Hematopoietic multipotent progenitor cell (in vitro differentiated cells): ENCODE measurements at regions not wholly inside any gene's neighbourhood (a gene's known extent, or its start where the extent isn't known, plus 50 kb on each side); places are given as distances from the start of the nearest gene placed in this dataset.

Experiments
- DNase-seq, 3 donors: peaks; one replicate each; pipeline ENCODE4 v3.0.0-alpha.2; 2011 to 2015; ENCODE audit warnings: low read depth in 2 of 3, low spot score in 2 of 3

DNA sequence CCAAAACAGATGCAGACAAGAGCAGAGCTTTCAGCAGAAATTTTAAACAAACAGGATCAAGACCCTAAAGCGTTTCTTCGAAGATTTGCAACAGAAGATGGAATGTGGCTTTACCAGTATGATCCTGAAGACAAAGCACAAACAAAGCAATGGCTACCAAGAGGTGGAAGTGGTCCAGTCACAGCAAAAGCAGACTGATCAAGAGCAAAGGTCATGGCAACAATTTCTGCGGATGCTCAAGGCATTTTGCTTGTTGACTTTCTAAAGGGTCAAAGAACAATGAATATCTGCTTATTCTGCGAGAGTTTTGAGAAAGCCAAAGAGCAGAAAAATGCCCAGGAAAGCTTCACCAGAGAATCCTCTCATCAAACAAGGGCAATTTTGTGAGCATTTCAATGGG is 130.4 kb downstream of the MBL2 start:
- no peak for DNase-seq

GRCh38 chr10:52644373-52645186 is 128.0 kb downstream of the MBL2 start:
- peak in 2 of 3 donors; percentile 38 to 74 for DNase-seq

- DNase-seq = no peak
Measured at GRCh38 chr10:52645187-52645758, 127.3 kb downstream of the MBL2 start.

- no peak for DNase-seq
Measured at GRCh38 chr10:52649511-52649910, 123.1 kb downstream of the MBL2 start.

DNA sequence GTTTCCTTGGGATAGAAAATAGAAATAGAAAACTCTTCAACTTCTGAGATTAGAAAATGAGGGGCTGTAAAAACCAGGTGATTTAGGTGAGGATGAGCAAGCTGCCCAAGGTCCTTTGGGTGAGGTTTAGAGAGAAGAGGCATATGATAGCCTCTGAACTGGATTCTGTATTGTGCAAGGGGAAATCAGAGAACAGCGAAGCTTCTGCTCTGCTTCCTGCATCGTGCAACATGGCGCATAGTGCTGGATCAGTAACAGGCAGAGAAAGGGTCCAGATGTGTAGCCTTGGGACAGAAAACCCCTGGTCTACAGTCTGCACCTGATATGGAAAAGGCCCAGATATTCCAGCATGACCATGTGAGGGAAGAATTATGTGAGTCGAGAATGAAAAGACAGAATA is 121.7 kb downstream of the MBL2 start:
- no peak for DNase-seq

GRCh38 chr10:52651293-52651692 is 121.3 kb downstream of the MBL2 start:
- no peak for DNase-seq

DNA sequence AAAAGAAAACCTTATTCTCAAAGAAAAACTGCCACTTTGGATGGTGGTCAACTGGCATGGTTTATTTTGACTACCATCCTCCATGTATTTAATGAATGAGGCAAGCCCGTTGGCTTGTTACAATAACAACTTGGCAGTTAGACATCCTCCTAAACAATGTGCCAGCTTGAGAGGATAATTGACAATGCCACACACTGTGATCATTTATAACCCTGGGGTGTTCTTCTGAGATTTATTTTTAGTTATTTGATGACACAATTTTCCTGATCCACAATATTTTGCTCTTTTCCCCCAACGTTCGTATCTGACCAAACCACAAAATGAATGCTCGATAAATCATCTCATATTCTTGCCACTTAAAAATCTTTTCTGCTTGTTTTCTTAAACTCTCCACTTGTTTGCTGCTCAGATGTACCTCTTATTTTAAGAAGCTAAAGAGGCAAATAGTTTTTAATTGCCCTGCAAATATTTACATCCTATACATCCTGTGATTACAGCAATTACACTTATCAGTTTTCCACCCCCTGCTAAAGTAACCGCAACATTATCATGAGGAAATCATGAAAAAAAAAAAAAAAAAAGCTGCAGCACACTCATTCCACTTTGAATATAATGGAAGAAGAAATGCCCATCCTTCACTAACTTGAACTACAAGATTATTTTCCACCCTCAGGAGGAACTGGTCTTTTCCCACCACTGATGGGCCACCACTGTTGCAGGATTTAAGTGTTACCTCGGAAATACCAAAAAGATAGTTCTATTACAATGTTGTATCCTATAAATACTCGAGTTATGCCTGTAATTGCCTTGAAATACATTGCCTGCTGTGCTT is 119.9 kb downstream of the MBL2 start:
- DNase-seq = peak in 1 of 3 donors; percentile 36

DNA sequence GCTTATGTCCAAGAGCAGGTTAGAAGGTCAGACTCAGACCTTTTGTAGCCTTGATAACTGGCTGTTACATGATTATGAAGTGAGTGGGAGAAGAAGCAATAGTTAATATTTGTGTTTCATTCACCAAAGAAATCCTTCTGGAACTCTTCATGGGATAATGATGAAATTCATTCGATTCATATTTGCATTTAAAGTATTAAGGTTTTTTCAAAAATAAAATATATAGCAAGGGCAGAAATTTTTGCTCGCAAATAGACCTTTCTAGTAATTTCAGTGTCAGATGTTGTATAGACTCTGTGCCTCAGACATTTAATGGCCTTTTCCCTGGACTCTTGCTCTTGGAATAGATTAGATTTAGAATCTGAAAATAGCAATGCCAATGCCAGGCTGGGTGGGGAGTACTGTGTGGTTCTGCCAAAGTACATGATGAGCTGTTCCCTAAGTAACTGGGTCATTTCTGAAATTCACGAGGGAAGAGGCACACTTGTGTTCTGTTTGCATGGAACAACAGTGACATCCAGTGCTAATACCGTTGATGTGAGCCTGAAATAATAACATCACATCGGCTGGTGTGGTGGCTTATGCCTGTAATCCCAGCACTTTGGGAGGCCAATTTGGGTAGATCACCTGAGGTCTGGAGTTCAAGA is 119.2 kb downstream of the MBL2 start:
- no peak for DNase-seq

GRCh38 chr10:52654201-52654600 is 118.4 kb downstream of the MBL2 start:
- no peak for DNase-seq

DNA sequence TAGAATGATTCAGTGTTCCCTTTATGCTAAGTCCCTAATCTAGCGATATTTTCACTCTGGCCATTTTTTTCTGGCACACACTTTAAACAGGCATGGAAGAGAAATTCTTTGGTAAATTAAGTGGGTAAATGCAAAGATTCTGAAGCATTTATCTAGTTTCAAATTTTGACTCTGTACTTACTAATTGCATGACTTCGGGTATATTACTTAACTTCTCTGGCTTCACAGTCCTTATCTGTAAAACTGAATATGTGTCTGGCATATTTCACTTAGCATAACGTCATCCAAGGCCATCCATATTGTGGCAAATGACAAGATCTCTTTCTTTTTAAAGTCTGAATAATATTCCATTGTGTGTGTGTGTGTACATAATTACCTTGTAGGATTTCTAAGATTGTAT is 114.5 kb downstream of the MBL2 start:
- DNase-seq = no peak

DNA sequence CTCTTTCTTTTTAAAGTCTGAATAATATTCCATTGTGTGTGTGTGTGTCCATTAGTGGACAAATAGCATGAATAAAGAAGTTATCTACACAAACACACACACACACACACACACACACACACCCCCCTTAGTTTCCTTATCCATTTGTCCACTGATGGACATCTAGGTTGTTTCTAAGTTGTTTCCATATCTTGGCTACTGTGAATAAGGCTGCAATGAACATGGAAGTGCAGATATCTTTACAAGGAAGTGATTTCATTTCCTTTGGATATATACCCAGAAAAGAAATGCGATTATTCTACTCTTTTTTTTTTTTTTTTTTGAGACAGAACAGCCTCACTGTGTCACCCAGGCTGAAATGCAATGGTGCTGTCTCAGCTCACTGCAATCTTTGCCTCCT is 113.5 kb downstream of the MBL2 start:
- no peak for DNase-seq

DNA sequence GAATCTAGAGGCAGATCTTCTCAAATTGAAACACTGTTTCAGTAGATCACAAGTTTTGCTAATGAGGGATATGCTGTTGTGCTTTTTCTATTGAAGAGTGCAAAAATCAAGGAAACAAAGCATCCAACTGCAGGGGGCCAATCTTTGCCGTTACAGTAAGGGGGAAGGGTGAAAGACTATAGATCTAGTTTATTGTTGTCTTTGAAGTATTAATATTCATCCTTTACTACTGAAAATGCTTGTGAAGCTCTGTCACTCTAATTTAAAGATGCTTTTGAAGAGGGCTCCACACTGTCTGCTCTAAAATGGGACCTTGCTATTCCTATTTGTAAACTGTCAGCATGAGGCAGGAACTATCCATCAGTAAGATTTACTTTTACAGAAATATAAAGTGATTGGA is 110.3 kb downstream of the MBL2 start:
- DNase-seq = no peak

DNA sequence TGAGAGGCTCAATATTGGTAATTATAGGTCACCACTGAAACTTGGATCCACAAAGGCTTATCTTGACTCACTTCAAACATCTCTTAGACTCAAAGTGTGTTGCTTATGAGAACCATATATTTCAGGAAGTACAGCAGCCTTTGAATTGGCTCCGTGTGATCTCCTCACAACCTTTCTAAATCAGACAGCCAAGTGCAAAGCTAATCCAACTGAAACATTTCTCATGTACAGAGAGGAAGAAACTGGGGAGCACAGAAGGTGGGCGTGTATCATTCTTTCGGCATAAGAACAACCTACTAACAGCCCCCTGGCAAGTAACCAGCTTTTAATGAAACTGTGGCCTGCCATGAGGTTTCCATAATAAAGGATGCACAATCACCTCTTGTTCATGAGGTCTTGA is 109.4 kb downstream of the MBL2 start:
- DNase-seq = no peak

- DNase-seq = no peak
Measured at GRCh38 chr10:52664629-52665028, 108.0 kb downstream of the MBL2 start.

DNA sequence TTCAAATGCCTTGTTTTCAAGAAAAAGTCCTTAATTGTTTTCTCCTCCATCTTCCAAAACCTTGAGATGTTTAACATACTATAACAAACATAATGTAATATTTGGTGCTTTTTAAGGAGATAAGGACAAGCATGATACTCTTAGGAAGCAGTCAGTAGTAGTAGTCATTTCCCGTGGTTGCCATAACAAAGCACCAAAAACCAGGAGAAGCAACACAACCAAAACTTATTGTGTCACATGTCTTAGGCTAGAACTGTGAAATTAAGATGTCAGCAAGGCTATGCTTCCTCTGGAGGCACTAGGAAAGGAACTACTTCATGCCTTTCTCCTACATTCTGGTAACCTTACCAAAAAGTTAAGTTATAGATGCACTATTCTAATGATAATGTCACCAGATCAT is 106.8 kb downstream of the MBL2 start:
- DNase-seq = no peak

DNA sequence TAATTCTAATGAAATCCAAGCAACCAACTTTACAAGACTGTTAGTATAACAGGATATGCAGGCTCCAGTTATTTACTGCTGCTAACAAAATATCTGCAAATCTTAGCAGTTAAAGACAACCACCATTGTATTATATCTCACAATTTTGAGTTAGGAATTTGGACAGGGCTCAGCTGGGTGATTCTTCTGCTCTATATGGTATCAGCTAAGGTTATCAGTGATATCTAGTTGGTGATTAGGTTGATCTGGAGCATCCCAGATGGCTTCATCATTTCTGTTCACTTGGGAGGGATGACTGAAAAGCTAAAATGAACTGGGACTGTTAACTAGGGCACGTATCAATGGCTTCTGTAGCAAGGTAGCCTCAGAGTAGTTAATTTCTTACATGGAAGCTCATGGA is 105.7 kb downstream of the MBL2 start:
- no peak for DNase-seq

- no peak for DNase-seq
Measured at GRCh38 chr10:52668024-52668423, 104.6 kb downstream of the MBL2 start.

DNA sequence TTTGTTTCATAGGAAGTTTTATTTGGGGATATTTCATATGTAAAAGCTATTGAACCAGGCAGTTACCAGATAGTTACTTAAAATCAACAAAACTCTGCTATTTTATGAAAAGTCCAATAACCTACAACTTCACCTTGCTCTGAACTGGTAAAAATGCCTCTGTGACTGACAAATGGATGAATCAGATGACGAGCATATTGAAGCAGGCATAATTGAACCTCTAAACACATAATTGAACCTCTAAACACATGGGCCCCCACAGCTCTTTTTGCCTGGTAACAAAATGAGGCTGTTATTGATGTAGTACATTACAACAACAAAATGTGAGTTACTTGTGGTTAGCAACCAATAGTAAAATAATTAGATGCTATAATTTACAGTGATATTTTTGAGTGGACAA is 99.7 kb downstream of the MBL2 start:
- no peak for DNase-seq

DNA sequence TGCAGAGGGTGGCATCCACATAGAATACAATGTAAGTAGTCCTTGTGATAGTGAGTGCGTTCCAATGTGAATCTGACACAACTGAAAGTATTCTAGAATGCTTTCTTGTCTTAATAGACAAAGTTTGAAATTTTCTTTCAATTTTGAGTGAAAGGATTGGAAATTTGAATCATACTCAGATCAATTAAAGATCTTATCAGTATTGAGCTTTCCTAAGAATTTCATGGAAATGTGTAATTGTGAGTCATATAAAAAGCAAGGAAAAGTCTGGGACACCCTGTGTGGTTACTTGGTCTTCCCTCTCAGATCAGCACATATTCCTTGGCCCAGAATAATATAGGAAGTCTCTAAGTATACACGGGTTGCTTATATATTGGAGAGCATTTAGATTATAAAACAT is 99.1 kb downstream of the MBL2 start:
- no peak for DNase-seq

DNA sequence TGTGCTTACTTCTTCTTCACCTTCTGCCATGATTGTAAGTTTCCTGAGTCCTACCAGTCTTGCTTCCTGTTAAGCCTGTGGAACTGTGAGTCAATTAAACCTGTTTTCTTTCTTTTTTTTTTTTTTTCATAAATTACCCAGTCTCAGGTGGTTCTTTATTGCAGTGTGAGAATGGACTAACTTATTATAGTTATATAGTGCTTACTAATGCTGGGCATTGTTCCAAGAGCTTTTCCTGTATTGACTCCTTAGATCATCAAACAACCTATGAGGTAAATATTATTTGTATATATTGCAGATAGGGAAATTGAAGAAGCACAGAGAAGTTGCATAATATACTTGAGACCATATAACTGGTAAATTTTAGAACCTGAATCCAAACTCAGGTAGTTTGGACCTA is 98.1 kb downstream of the MBL2 start:
- no peak for DNase-seq

GRCh38 chr10:52677086-52677485 is 95.5 kb downstream of the MBL2 start:
- no peak for DNase-seq
